Endometrial microvascular endothelial cells (primary cell): ENCODE measurements at regions not wholly inside any gene's neighbourhood (a gene's known extent, or its start where the extent isn't known, plus 50 kb on each side); places are given as distances from the start of the nearest gene placed in this dataset.

Experiments used
- in situ Hi-C: cut with HindIII; loops from 2 replicates; pipeline ENCODE4 v1.10.0; 2017; ENCODE audit warnings: low sequenced_read_pairs, low pct_unique_long_range_greater_than_20kb; ENCODE audit errors: inconsistent ontology term

DNA sequence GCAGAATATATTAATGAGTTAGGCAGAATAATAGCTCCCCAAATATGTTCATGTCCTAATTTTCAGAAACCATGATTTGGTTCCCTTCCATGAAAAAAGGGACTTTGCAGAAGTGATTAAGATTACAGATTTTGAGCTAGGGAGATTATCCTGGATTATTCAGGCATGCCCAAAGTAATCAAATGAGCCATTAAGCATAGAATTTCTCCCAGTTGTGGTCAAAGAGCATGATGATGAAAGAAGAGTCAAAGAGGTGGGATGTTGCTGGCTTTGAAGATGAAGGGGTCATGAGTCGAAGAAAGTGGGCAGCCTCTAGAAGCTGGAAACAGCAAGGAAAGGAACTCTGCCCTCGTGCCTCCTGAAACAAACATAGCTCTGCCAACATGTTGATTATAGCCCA, 254.2 kb upstream of the CDIN1 start:
- in situ Hi-C loops = no loop called here

DNA sequence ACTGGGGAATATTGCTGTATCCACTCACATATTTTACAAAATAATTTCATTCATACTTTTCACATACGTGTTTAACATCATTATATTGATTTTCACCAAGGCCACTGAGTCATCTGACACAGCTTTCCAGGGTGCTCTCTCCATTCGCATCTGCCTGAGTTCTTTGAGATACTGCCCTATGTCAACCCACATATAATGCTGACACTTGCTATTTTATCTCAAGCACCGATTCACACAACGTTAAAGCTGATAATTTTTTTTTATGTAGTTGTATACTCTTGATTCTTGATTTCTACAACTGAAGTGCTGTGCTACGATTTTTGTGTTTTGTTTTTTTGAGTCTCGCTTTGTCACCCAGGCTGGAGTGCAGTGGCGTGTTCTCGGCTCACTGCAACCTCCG, 249.8 kb upstream of the CDIN1 start:
- in situ Hi-C loops = no loop called here

DNA sequence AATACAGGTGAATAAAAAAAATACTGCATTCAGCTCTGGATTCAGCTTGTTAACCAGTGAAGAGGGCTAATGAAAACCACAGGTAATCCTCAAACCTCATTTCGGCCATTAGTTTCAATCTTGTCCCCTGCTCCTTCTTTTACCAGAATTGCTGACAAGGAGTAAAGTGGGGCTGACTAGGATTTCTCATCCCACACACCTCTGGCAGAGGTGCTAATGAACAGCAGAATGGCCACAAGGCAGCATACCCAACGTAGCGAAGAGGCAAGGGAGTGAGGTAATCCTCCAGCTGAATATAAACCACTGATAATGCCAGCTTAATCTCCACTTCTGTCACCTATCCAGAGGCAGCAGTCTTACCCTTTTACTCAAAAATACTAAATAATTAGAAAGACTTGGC, 248.8 kb upstream of the CDIN1 start:
- in situ Hi-C loops = no loop called here

DNA sequence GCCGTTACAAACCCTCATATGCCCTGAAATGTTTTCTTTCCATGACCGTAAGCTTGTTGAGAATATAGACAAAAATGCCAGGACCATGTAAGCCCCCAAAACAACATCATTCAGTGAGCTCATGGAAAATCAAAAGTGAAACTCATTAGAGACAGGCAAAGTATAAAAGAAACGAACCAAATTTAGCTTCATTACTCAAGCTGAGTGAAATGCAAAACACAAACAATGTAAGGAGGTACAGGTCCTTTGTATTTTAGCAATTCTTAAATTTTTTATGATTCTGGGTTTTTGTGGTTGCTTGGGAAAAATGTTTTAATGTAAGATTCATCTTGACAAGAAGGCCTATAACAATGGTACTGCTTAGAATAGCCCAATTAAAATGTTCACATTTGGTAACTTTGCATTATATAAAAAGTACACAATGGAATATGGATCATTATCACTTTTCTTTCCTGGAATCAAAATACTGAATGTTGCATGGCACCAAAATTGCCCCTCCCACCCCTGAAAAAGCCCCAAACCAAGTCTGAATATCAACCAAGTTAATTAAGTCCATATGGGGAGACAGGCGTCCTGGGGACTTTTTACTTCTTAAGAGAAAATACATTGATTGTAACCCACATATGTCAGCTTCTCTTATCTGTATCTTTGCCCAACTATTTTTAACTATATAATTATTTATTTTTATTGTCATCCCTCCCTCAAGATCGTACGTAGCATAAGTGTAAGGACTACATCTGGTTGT, 247.7 kb upstream of the CDIN1 start:
- in situ Hi-C loops = no loop called here

DNA sequence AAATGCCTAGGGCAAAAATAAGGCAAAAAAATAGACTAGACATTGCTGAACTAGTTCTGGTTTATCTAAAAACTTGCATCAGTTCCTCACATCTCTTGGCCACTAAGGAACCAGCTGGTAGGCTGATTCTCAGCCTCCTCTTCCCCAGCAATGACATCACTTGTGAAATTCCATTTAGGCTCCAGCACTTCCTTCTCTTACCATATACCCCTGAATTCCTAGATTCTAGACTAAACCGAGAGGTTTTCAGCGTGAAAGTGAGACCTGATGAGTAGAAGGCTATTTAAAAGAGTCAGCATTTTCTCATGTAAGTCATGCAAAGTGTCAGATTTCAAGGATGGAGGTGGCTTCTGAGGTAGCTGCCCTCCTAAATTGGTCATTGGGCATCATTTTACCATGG, 247.1 kb upstream of the CDIN1 start:
- in situ Hi-C loops = no loop called here

DNA sequence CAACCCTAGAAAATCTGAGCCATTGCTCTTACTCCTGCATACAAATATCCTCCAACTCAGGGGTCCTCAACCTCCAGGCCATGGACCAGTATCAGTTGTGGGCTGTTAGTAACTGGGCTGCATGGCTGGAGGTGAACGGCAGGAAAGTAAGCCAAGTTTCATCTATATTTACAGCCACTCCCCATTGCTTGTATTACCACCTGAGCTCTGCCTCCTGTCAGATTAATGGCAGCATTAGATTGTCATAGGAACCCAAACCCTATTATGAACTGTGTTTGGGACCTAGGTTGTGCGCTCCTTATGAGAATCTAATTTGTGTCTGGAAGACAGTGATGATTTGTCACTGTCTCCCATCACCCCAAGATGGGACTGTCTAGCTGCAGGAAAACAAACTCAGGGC, 246.5 kb upstream of the CDIN1 start:
- in situ Hi-C loops = no loop called here

DNA sequence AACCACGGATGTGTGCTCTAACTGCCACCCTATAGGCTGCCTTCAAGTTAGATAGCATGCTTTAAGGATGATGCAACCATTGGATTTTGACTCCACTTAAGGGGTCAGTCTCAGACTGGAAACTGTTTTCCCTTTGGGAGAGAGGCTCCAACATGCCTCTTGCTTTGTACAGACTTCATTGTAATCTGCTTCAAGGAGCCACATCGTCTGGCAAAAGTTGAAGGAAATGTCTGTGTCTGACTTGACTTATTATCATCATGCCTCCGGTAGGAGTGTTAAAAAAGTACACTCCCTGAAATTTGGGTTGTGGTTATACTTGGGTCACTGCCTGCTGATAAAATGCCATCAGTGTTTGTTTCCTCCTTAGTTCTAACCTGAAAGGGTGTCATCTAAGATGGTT, 245.4 kb upstream of the CDIN1 start:
- in situ Hi-C loops = no loop called here

DNA sequence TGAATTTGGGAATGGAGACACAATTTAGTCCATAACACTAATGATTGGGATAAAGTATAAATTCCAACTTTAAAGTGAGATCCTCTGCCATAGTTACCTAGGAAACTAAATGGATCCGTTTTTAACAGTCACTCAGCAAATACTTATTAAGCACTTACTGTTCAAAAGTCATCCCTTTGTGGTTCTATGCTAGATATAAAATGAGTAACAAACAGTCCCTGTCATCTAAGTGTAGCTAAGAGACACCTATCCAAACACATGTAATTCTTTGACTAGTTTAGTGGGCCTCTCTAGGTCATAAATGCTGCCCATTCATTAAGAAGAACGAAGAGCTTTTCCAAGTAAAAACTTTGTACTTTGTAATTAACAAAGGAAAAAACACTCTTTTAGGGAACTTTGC, 244.2 kb upstream of the CDIN1 start:
- in situ Hi-C loops = no loop called here

DNA sequence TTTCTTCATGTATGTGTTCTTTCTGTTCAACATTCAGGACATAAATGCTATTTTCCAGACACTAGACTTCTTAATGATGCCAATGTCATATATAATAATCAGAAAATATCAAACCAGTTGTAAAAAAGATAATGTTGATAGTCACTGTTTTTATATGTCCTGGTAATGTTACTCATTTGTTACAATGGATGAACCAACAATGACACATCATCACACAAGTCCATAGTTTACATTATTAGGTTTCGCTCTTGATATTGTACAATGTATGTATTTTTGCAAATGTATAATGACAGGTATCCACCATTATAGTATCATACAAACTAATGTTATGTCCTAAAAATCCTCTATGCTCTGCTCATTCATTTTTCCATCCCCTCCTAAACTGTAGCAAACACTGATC, 243.8 kb upstream of the CDIN1 start:
- in situ Hi-C loops = no loop called here

DNA sequence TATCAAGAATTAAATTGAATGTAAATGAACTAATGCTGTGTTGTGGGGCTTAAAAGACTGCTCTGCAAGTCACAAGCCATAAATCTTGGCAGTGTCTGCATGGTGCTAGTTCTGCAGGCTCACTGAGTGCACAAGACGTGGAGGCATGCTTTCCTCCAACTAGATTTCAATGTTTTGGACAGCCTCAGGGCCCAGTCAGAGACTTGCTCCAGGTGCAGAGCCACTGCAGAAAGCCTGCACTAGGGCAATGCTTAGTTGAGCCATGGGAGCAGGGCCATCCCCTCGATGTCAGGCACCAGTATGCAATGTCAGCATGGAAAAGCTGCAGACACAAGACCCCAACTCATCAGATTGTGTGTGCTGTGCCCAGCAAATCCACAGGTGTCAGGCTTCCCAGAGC, 234.5 kb upstream of the CDIN1 start:
- in situ Hi-C loops = no loop called here

DNA sequence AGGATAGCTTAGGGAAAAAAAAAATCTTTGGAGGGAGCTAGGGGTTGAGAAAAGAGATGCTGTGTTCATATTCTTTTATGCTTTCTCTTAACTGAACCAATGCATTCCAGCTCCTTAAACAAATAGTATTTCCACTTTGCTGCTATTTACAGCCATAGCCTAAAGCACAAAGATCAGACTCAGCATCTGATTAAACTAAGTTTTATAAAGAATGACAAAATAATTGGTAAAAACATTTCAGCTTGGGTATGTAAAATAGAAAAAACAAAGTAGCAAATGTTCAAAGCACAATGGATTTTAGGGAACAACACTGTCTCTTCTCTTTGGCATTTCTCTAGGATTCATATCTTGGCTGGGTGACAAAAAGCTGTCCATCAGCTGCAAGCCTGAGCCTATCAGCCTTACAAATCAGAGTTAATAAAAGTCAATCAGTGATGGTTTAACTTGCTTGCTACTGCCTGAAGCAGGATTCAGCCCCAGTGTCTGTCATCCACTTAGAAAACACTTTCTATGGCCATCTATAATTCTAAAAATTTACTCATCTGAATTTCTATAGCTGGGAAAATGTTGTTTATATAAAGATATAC, 232.1 kb upstream of the CDIN1 start:
- in situ Hi-C loops = no loop called here

DNA sequence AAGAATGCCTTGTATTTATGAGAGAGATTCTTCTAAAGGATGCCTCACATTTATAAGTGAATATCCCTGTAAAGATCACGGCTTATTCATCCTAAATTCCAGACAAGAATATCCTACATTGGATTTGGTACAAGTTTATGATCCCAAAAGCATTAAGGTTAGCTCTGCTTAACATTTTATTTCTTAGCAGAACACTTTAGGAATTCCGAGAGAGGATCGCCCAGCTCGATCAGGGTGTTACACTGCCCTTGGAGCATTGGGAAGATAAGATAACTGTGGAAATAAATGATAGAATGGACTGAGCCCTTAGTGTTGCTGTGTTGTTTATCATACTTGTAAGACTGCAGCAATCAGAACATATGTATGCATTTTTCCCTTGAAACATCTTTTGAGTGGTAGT, 223.0 kb upstream of the CDIN1 start:
- in situ Hi-C loops = no loop called here

DNA sequence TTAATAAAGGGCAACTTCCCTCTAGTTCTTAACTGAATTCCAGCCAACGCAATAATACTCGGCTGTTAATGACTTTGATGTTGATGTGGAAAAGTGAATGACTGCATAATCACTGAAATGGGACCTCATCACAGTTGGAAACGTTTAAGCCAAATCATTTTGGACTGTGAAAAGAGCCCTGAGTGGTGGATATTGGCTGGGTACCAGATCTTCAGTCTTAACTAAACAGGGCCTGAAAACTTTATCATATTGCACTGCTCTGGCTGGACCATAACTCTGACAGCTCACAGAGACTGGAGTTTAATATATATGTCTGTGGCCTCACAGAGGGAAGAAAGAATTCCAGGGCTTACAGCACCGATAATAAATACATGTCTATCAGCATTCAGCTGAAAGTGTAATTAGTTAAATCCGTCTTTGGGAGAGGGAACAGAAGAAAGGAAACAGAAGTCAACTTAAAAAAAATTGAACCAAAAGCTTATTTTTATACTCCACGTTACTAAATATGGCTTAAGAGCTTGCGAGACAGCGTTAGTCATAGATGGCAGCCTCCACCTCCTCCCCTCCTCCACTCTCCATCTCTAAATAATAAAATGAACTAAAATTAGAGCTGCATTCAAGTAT, 222.3 kb upstream of the CDIN1 start:
- in situ Hi-C loops = no loop called here

DNA sequence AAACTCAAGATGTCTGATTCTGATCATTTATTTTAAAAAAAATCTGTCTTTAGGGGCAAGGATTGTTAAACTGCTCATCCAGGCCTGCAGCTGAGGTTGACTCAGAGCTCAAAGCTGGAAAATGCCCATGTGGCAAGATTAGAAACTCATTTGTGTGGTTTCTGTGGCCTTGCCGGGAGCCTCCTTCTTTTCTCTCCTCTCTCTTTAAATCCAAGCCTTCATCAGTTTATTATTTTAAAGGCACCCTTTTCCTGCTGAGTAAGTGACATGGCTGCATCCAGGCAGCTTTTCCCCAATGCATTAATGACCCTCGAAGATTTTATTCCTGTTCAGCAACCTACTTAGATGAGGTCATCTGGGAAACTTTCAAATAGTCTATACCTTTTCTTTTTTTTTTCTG, 221.3 kb upstream of the CDIN1 start:
- in situ Hi-C loops = no loop called here

DNA sequence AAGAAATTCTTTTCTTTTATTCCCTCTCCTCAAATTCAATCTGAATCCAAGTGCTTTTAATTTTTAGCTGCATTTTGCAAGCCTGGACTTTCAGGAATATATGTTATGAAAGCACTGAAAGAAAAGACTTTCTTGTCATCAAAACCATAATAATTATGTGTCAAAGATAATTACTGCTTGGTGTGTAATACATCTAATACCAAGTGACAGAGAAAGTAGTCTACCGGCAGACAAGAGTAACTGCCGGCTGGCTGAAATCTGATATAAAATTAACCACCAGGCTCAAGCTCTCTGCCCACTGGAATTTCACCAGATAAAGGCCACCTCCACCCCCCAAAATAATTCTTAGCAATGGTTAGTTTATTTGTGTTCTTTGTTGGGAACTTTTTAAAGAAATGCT, 220.9 kb upstream of the CDIN1 start:
- in situ Hi-C loops = no loop called here

DNA sequence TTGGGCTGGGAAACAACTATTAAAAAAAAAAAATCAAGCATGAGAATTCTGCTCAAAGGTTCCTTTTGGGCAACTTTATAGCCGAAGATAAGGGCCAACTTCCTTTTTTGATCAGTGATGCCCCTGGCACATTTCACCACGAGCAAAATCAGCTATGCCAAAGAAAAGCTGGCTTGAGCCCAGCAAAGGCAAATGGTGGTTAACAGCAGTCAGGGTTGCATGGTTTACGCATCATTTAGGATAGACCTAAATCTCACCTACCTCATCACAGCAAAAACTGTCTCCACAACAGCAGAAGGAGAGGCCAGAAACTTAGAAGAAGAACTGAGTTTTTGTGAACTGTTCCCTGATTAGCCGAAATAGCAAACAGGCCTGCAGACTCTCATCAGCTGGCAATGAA, 220.1 kb upstream of the CDIN1 start:
- in situ Hi-C loops = no loop called here

DNA sequence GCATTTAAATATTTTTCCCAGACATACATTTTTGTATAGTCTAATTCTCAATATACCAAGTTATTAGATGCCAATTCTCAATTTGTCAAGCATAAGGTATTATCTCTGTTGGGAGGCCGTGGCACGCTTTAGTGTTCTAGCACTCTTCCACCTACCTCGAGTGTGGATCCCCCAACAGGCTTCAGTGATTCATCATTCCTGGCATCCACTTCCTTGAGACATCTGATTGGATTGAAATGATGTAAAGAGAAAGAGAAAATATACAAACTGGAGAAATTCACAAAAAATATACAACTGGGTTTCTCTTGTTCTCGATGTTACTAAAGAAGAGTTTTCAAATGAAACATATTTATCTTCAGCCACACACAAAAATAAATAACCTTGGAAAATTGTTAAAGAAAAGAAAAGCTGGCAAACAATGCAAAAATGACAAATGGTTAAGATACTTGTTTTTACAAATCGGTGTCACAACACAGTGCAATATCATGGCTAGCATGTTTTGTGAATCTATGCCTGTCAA, 218.0 kb upstream of the CDIN1 start:
- in situ Hi-C loops = no loop called here

DNA sequence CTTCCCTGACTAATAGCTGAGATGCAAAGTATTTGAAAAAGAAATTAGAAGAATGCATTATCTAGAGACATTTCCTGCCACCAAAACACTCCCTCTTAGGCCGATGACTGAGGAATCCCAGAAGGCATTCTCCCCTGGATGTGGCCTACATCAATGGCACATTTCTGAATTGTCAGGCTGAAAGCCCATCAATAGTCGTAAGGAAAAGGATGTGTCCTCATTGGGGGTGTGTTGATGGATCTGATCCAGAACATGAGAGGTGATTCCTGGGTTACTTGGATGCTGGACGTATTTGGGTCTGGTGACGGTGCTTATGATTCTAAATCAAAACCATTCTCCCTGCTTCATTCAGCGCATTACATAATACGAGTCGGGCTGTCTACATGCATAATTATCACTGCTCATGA, 216.9 kb upstream of the CDIN1 start:
- in situ Hi-C loops = no loop called here

DNA sequence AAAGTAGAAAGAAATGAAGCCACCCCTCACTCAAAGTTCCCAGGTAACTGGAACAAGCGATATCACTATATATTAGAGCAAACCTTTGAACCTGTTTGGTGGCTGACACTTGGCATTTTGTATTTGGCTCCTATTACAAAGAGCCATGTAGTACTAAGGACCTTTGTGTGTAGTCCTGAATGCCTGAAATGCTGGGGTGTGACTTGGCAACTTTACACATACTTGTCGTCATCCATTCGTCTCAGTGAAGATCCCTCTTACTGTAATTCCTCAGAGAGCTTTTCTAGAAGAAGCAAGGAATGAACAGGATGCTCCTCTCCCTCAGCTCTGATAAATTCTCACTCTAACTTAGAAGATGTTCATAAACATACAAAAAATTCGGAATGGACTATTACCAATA, 216.1 kb upstream of the CDIN1 start:
- in situ Hi-C loops = no loop called here

DNA sequence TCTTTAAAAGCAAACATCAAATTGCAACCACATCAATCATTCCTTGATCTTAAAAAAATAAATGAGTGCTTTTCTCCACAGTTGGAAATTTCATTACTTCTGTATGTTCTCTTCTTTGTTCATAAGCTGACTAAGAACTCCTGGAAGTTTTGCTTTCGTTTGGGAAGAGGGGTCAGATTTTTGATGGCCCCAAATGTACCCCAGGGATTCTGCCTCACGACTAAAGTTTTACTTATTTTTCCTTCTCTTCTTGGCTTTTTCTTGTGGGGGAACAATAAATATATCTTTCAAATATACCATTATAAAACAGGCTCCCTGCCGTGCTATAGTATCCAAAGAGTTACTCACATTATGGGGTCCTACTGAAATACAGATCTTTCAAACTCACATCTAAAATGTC, 215.0 kb upstream of the CDIN1 start:
- in situ Hi-C loops = no loop called here
